K562 (cell line): ENCODE measurements at regions not wholly inside any gene's neighbourhood (a gene's known extent, or its start where the extent isn't known, plus 50 kb on each side); places are given as distances from the start of the nearest gene placed in this dataset.
"Not testable (repeated sequence)": the region's sequence is repeated elsewhere in the genome, so short reads cannot be mapped to it uniquely, and the experiment has no call there.

ENCODE experiments used
- ATAC-seq: fragments of 200-7000 bp; cut with Tn5 transposase; 3 replicates; pipeline ENCODE4 v1.9.1; 2020; ENCODE audit warnings: moderate library complexity
- BruUV-seq: library from RNA; stranded (reverse); fragments of 400-500 nt; replicated peaks from 2 replicates; lab custom pipeline; 2021; lab: Mats Ljungman, UMichigan
- CTCF ChIA-PET: fragments of 300-600 bp; formaldehyde crosslinking; extraction: SDS; loops from one replicate; lab custom pipeline; 2021; ENCODE audit warnings: low intra/inter-chr PET ratio; lab: Yijun Ruan, JAX
- POLR2A ChIA-PET: fragments of 300-600, 350-650 bp; sonication (Branson Sonifier 250); formaldehyde crosslinking; extraction: SDS; loops from one replicate; lab custom pipeline; 2021; ENCODE audit warnings: antibody characterized with exemption, inconsistent platforms; lab: Yijun Ruan, JAX
- DNase-seq, 4 experiments: peaks; one replicate each; pipeline versions ENCODE4 v3.0.0 to v3.0.0-alpha.2; 2011 to 2018; ENCODE audit warnings: low spot score in 3 of 4, mixed read lengths in 3 of 4; ENCODE audit errors: extremely low read depth in 1 of 4
- FAIRE-seq: peaks from 2 replicates; lab custom pipeline; 2011; peaks lifted over from hg19 to GRCh38; lab: Jason Lieb, UNC
- H2AFZ ChIP-seq: 2 replicates; pipeline ENCODE4 v1.6.0; 2011; ENCODE audit warnings: low read depth, low read length, control low read depth, inconsistent platforms
- H3K27ac ChIP-seq: fragments of 200-600 bp; 3 replicates; pipeline ENCODE4 v1.8.0; 2011; ENCODE audit warnings: low read depth, mild to moderate bottlenecking, control low read depth, inconsistent platforms, low read length, moderate library complexity, mixed read lengths; ENCODE audit errors: extremely low read depth
- H3K27me3 ChIP-seq, 2 experiments: fragments of 300-600 bp in 1 of 2; 2 replicates in 1 of 2; 3 replicates in 1 of 2; pipeline versions ENCODE4 v1.6.0 to v1.8.0; 2011; ENCODE audit warnings: inconsistent platforms in 2 of 2, low read length in 2 of 2, mild to moderate bottlenecking in 1 of 2, mixed read lengths in 1 of 2, moderate library complexity in 1 of 2; ENCODE audit not compliant: control insufficient read depth in 2 of 2, insufficient read depth in 2 of 2
- H3K36me3 ChIP-seq: fragments of 300-600 bp; 3 replicates; pipeline ENCODE4 v1.8.0; 2011; ENCODE audit warnings: mild to moderate bottlenecking, low read length, inconsistent platforms; ENCODE audit not compliant: control insufficient read depth, insufficient read depth
- H3K4me1 ChIP-seq, 2 experiments: fragments of 200-600 bp in 1 of 2; replicated peaks in 1 of 2; 2 replicates in 1 of 2; 3 replicates in 1 of 2; pipeline versions ENCODE4 v1.5.1 to v1.8.0; 2011; ENCODE audit warnings: inconsistent platforms in 2 of 2, low read length in 2 of 2, mild to moderate bottlenecking in 1 of 2, mixed read lengths in 1 of 2, moderate library complexity in 1 of 2; ENCODE audit not compliant: control insufficient read depth in 2 of 2, insufficient read depth in 2 of 2
- H3K4me2 ChIP-seq: 2 replicates; pipeline ENCODE4 v1.6.1; 2011; ENCODE audit warnings: low read length, control low read depth, inconsistent platforms, mixed read lengths; ENCODE audit not compliant: insufficient read depth
- H3K4me3 ChIP-seq: fragments of 200-600 bp; sonication (generic), shearing (Covaris generic); 2 replicates; pipeline ENCODE4 v1.5.1; 2016; ENCODE audit warnings: control low read depth, inconsistent platforms
- H3K79me2 ChIP-seq: fragments of 200-600 bp; 3 replicates; pipeline ENCODE4 v1.8.0; 2011; ENCODE audit warnings: low read length, inconsistent platforms; ENCODE audit not compliant: control insufficient read depth, insufficient read depth
- H3K9ac ChIP-seq, 2 experiments: 2 replicates each; pipeline versions ENCODE4 v1.6.0 to v1.6.1; 2011; ENCODE audit warnings: low read depth in 2 of 2, low read length in 2 of 2, control low read depth in 1 of 2, inconsistent platforms in 1 of 2, mild to moderate bottlenecking in 1 of 2, mixed read lengths in 1 of 2; ENCODE audit not compliant: insufficient read depth in 1 of 2
- H3K9me1 ChIP-seq: one replicate; pipeline ENCODE4 v1.6.0; 2011; ENCODE audit warnings: inconsistent platforms, mild to moderate bottlenecking, low read length, moderate library complexity; ENCODE audit not compliant: control insufficient read depth, insufficient read depth
- H3K9me3 ChIP-seq: replicated peaks from 2 replicates; pipeline ENCODE4 v1.5.1; 2011; ENCODE audit warnings: low read depth, low read length, inconsistent platforms; ENCODE audit not compliant: control insufficient read depth, insufficient read depth
- H4K20me1 ChIP-seq: replicated peaks from 2 replicates; pipeline ENCODE4 v1.6.1; 2011; ENCODE audit warnings: low read length, inconsistent platforms, mixed read lengths; ENCODE audit not compliant: control insufficient read depth, insufficient read depth
- HNRNPLL ChIP-seq: fragments of 200-400 bp; formaldehyde crosslinking; IDR thresholded peaks from 2 replicates; pipeline ENCODE4 v1.6.1; 2017; ENCODE audit warnings: low read length, low read depth, mild to moderate bottlenecking; ENCODE audit not compliant: poor library complexity, severe bottlenecking
- OTX1 ChIP-seq: fragments of 450-650 bp; formaldehyde crosslinking; IDR thresholded peaks from 2 replicates; pipeline ENCODE4 v1.4.0; 2022; ENCODE audit warnings: mild to moderate bottlenecking
- XRCC3 ChIP-seq: fragments of 450-650 bp; IDR thresholded peaks from 2 replicates; pipeline ENCODE4 v1.6.1; 2017; ENCODE audit warnings: mild to moderate bottlenecking, moderate library complexity
- ZNF766 ChIP-seq: fragments of 200-800 bp; sonication (Bioruptor generic); conservative IDR thresholded peaks from 2 replicates; pipeline ENCODE4 v1.6.1; 2016; ENCODE audit warnings: missing genetic modification characterization, missing compliant biosample characterization
- WGBS: fragments of 100-300 bp; shearing (Covaris generic); methylation state at CpG from one replicate; pipeline ENCODE4 v1.1.6; 2016; ENCODE audit warnings: low coverage, mixed read lengths; ENCODE audit not compliant: insufficient coverage; ENCODE audit errors: missing lambda C conversion rate; 5-methylcytosine and 5-hydroxymethylcytosine counted together
- in situ Hi-C: fragments of 300-500 bp; cut with MboI; formaldehyde crosslinking; loops from 4 replicates; pipeline ENCODE4 v1.15.0; 2018; ENCODE audit warnings: inconsistent platforms, mixed read lengths
- intact Hi-C: fragments of 100-400 bp; cut with micrococcal nuclease; formaldehyde crosslinking; loops from 2 replicates; pipeline ENCODE4 v1.14.2; 2022
- TF ChIP-seq, protein P1 (sequence below): fragments of 250-450 bp; sonication (Bioruptor Pico); IDR thresholded peaks from 2 replicates; pipeline ENCODE4 v1.5.0; 2021

GRCh38 chr6:144469144-144469575 is 184.0 kb downstream of the UTRN start:
- H3K4me2 ChIP-seq = no peak overlapping the region; the same call in 1 of the 2 replicates
- peak overlapping the region; percentile 29 for H2AFZ ChIP-seq
- H3K79me2 ChIP-seq = no peaks in the 10 kb centered on the region
- H4K20me1 ChIP-seq = no peaks in the 10 kb centered on the region
- no peak overlapping the region for H3K27ac ChIP-seq
- in situ Hi-C loops (no loop called here), intact Hi-C loops (no loop called here)
- no peak overlapping the region for H3K4me3 ChIP-seq
- no peaks in the 10 kb centered on the region for H3K27me3 ChIP-seq
- TF ChIP-seq XRCC3 = no peak
- TF ChIP-seq, protein P1, sequence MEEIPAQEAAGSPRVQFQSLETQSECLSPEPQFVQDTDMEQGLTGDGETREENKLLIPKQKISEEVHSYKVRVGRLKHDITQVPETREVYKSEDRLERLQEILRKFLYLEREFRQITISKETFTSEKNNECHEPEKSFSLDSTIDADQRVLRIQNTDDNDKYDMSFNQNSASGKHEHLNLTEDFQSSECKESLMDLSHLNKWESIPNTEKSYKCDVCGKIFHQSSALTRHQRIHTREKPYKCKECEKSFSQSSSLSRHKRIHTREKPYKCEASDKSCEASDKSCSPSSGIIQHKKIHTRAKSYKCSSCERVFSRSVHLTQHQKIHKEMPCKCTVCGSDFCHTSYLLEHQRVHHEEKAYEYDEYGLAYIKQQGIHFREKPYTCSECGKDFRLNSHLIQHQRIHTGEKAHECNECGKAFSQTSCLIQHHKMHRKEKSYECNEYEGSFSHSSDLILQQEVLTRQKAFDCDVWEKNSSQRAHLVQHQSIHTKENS (CRISPR knock-in tag) = no peak
- no peak for TF ChIP-seq HNRNPLL
- TF ChIP-seq OTX1 (CRISPR knock-in tag) = no peak
- TF ChIP-seq ZNF766 (CRISPR knock-in tag) = no peak
- DNase-seq (no peak), FAIRE-seq (no peak), ATAC-seq (no peak)
- no peaks in the 10 kb centered on the region for H3K9me1 ChIP-seq
- 24% methylated on average over 1 of the region's 1 CpG for WGBS
- no peak overlapping the region for H3K9ac ChIP-seq
- BruUV-seq = no TSS peak
- H3K4me1 ChIP-seq = peaks cover 0 to 13% of the 10 kb centered on the region in 2 experiments; a peak in 3 of 5 replicates
- ChIA-PET CTCF (no interaction called here), POLR2A (no interaction called here)
- H3K36me3 ChIP-seq = no peaks in the 10 kb centered on the region
- H3K9me3 ChIP-seq = no peaks in the 10 kb centered on the region

GRCh38 chr6:144470201-144470600 is 185.1 kb downstream of the UTRN start:
- in situ Hi-C loops = not testable (repeated sequence)

More at GRCh38 chr6:144470201-144470600, 185.1 kb downstream of the UTRN start:
- H3K27me3 ChIP-seq, H3K79me2 ChIP-seq, H3K9me1 ChIP-seq, POLR2A ChIA-PET, H3K4me3 ChIP-seq, H3K36me3 ChIP-seq, H3K9ac ChIP-seq, ATAC-seq, DNase-seq, FAIRE-seq, intact Hi-C loops, H3K9me3 ChIP-seq, H2AFZ ChIP-seq, H3K27ac ChIP-seq, H4K20me1 ChIP-seq, BruUV-seq, H3K4me2 ChIP-seq: not testable (repeated sequence)
- peaks cover 0 to 13% of the 10 kb centered on the region in 2 experiments; a peak in 3 of 5 replicates for H3K4me1 ChIP-seq
- 49% methylated on average over 26 of the region's 27 CpGs for WGBS
- CTCF ChIA-PET = interaction anchor here (0.6 kb wide), 1 partner anchor 96 kb away, joined by 3 read pairs; no protein-coding TSS in a partner anchor
